ENCODE measurements at regions not wholly inside any gene's neighbourhood (a gene's known extent, or its start where the extent isn't known, plus 50 kb on each side); places are given as distances from the start of the nearest gene placed in this dataset.

DNA sequence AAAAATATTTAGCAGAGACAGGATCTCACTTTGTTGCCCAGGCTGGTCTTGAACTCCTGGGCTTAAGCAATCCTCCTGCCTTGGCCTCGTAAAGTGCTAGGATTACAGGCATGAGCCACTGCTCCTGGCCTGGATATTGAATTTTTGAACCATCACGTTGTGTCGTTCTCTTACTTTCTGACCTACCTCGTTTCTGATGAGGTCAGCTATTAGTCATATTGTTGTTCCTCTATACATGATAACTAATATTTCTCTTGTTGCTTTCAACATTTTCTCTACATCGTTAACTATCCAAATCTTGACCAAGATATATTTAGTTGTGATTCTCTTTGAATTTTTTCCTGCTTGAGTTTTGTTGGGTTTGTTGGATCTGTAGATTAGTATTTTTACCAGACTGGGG is 541.3 kb upstream of the SOX11 start:
- Mint-ChIP-seq H3K27me3 (ENCODE audit: unreplicated experiment) (no peaks in the 10 kb centered on the region), H3K4me1 (ENCODE audit: low read depth, unreplicated experiment) (no peaks in the 10 kb centered on the region), H3K4me3 (ENCODE audit: unreplicated experiment) (no peak overlapping the region), H3K9me3 (ENCODE audit: unreplicated experiment) (no peaks in the 10 kb centered on the region), H3K27ac (ENCODE audit: unreplicated experiment) (no peak overlapping the region), H3K36me3 (ENCODE audit: unreplicated experiment) (peaks cover 18% of the 10 kb centered on the region)
- no peak for DNase-seq
- TF ChIP-seq CTCF (IDR thresholded peaks at IDR 0.05; ENCODE audit: partially characterized antibody, unreplicated experiment): no peak

DNA sequence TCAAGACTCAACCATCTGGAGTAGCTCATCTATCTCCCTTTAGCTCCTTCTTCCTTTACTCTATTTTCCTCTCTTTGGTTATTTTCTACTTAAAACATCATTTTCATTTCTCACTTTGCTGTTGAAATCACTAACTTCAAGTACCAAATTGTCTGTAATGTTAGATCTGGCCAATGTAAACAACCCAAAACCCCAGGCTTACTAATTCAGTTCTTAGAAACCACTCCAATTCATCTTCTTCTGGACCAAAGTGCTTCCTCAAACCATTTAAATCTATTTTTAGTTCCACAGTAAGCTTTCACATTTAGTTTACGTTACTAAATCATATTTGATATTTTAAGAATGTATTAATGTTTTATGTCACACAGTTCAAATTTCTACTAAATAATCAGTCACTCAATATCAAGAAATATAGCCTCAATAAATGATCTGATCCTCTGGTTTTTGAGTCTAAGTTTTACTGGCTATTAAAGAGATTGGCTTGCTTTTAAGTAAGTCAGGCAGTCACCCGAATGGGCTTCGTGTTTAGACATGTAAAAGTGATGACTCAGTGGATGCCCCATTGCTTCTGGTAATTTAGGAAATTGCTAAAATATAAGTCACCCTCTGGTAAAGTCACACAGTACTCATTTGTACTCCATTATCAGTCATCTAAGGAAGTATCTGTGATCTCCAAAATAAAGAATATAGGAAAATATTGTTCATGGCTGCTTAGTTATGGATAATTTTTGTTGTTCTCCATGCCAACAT is 527.2 kb upstream of the SOX11 start:
- TF ChIP-seq CTCF (IDR thresholded peaks at IDR 0.05; ENCODE audit: partially characterized antibody, unreplicated experiment): no peak

GRCh38 chr2:5172923-5173322 is 519.3 kb upstream of the SOX11 start:
- no peak overlapping the region for H3K4me3 Mint-ChIP-seq (ENCODE audit: unreplicated experiment)
- H3K9me3 Mint-ChIP-seq (ENCODE audit: unreplicated experiment): no peaks in the 10 kb centered on the region
- H3K36me3 Mint-ChIP-seq (ENCODE audit: unreplicated experiment): no peaks in the 10 kb centered on the region
- no peaks in the 10 kb centered on the region for H3K27me3 Mint-ChIP-seq (ENCODE audit: unreplicated experiment)
- H3K4me1 Mint-ChIP-seq (ENCODE audit: low read depth, unreplicated experiment): no peaks in the 10 kb centered on the region
- no peak for TF ChIP-seq CTCF (IDR thresholded peaks at IDR 0.05; ENCODE audit: partially characterized antibody, unreplicated experiment)
- DNase-seq: no peak
- no peak overlapping the region for H3K27ac Mint-ChIP-seq (ENCODE audit: unreplicated experiment)

More for the DNA sequence above, 527.2 kb upstream of the SOX11 start:
- Mint-ChIP-seq H3K4me3 (ENCODE audit: unreplicated experiment) (no peak overlapping the region), H3K36me3 (ENCODE audit: unreplicated experiment) (peaks cover 10% of the 10 kb centered on the region), H3K27ac (ENCODE audit: unreplicated experiment) (no peak overlapping the region), H3K9me3 (ENCODE audit: unreplicated experiment) (no peaks in the 10 kb centered on the region), H3K4me1 (ENCODE audit: low read depth, unreplicated experiment) (no peaks in the 10 kb centered on the region), H3K27me3 (ENCODE audit: unreplicated experiment) (no peaks in the 10 kb centered on the region)
- DNase-seq: no peak

GRCh38 chr2:5173876-5174535 is 518.2 kb upstream of the SOX11 start:
- TF ChIP-seq CTCF (IDR thresholded peaks at IDR 0.05; ENCODE audit: partially characterized antibody, unreplicated experiment): no peak
- H3K4me3 Mint-ChIP-seq (ENCODE audit: unreplicated experiment): no peak overlapping the region
- no peak for DNase-seq
- no peaks in the 10 kb centered on the region for H3K9me3 Mint-ChIP-seq (ENCODE audit: unreplicated experiment)
- no peaks in the 10 kb centered on the region for H3K27me3 Mint-ChIP-seq (ENCODE audit: unreplicated experiment)
- H3K36me3 Mint-ChIP-seq (ENCODE audit: unreplicated experiment): no peaks in the 10 kb centered on the region
- H3K27ac Mint-ChIP-seq (ENCODE audit: unreplicated experiment): no peak overlapping the region
- H3K4me1 Mint-ChIP-seq (ENCODE audit: low read depth, unreplicated experiment): no peaks in the 10 kb centered on the region

DNA sequence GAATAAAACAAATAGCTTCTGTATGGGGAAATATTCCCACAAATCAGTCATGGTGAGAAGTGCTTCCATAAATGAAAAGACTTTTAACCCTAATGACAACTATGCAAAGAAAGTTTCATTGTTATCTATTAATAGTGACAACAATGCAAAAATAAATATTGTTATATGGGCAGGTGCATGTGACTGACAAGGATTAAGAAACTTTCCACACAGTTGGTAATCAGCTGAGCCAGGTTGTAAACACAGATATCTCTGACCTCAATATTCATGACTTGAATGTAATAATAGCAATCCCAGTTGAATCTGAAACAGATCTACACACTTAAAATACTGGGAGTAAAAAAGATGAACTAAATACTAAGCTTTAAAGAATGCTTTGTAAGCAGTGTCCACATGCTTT is 517.0 kb upstream of the SOX11 start:
- DNase-seq: no peak
- no peaks in the 10 kb centered on the region for H3K4me1 Mint-ChIP-seq (ENCODE audit: low read depth, unreplicated experiment)
- TF ChIP-seq CTCF (IDR thresholded peaks at IDR 0.05; ENCODE audit: partially characterized antibody, unreplicated experiment): no peak
- no peaks in the 10 kb centered on the region for H3K36me3 Mint-ChIP-seq (ENCODE audit: unreplicated experiment)
- H3K27ac Mint-ChIP-seq (ENCODE audit: unreplicated experiment): no peak overlapping the region
- no peaks in the 10 kb centered on the region for H3K27me3 Mint-ChIP-seq (ENCODE audit: unreplicated experiment)
- H3K9me3 Mint-ChIP-seq (ENCODE audit: unreplicated experiment): no peaks in the 10 kb centered on the region
- H3K4me3 Mint-ChIP-seq (ENCODE audit: unreplicated experiment): no peak overlapping the region
